ENCODE measurements at regions not wholly inside any gene's neighbourhood (a gene's known extent, or its start where the extent isn't known, plus 50 kb on each side); places are given as distances from the start of the nearest gene placed in this dataset.

- no peak overlapping the region for H3K4me3 ChIP-seq
- H3K27me3 ChIP-seq (replicated peaks in 1 of 7): no peaks in the 10 kb centered on the region
- no peaks in the 10 kb centered on the region for H3K4me1 ChIP-seq
- TF ChIP-seq POLR2A (IDR thresholded peaks at IDR 0.05) (no peak), POLR2AphosphoS5 (IDR thresholded peaks at IDR 0.05) (no peak), CTCF (IDR thresholded peaks at IDR 0.05 in 8 of 11, conservative IDR thresholded peaks at IDR 0.05 in 3 of 11) (no peak)
- DNase-seq: no peak
- no peak overlapping the region for H3K27ac ChIP-seq
- H3K9me3 ChIP-seq: no peaks in the 10 kb centered on the region
- 60 to 70% (median 68%) methylated on average over 3 of the region's 3 CpGs for WGBS, 5 donors
- no peaks in the 10 kb centered on the region for H3K36me3 ChIP-seq
- intact Hi-C loops (cut with DNase I; ENCODE audit: low total_unique reads): no loop called here
These were observed 448.7 kb downstream of the TAFA4 start for GRCh38 chr3:68483601-68484000.

GRCh38 chr3:68483041-68483440 lies 449.3 kb downstream of the TAFA4 start:
- no peak overlapping the region for H3K4me3 ChIP-seq
- no peak overlapping the region for H3K27ac ChIP-seq
- TF ChIP-seq POLR2AphosphoS5 (IDR thresholded peaks at IDR 0.05): no peak
- TF ChIP-seq POLR2A (IDR thresholded peaks at IDR 0.05): no peak
- no peak for TF ChIP-seq CTCF (IDR thresholded peaks at IDR 0.05 in 8 of 11, conservative IDR thresholded peaks at IDR 0.05 in 3 of 11)
- no peaks in the 10 kb centered on the region for H3K9me3 ChIP-seq
- WGBS, 5 donors: 69 to 86% (median 82%) methylated on average over 2 of the region's 2 CpGs
- DNase-seq: no peak
- H3K27me3 ChIP-seq (replicated peaks in 1 of 7): no peaks in the 10 kb centered on the region
- intact Hi-C loops (cut with DNase I; ENCODE audit: low total_unique reads): no loop called here
- no peaks in the 10 kb centered on the region for H3K36me3 ChIP-seq
- H3K4me1 ChIP-seq: no peaks in the 10 kb centered on the region

- no peaks in the 10 kb centered on the region for H3K27me3 ChIP-seq (replicated peaks in 1 of 7)
- 61 to 76% (median 74%) methylated on average over 2 of the region's 2 CpGs for WGBS, 5 donors
- H3K4me3 ChIP-seq: no peak overlapping the region
- no peaks in the 10 kb centered on the region for H3K4me1 ChIP-seq
- H3K36me3 ChIP-seq: no peaks in the 10 kb centered on the region
- no peak for DNase-seq
- intact Hi-C loops (cut with DNase I; ENCODE audit: low total_unique reads): no loop called here
- TF ChIP-seq CTCF (IDR thresholded peaks at IDR 0.05 in 8 of 11, conservative IDR thresholded peaks at IDR 0.05 in 3 of 11): no peak
- no peak for TF ChIP-seq POLR2A (IDR thresholded peaks at IDR 0.05)
- TF ChIP-seq POLR2AphosphoS5 (IDR thresholded peaks at IDR 0.05): no peak
- H3K27ac ChIP-seq: no peak overlapping the region
- no peaks in the 10 kb centered on the region for H3K9me3 ChIP-seq
These were observed 449.8 kb downstream of the TAFA4 start for GRCh38 chr3:68482565-68482964.

- intact Hi-C loops (cut with DNase I; ENCODE audit: low total_unique reads): no loop called here
- TF ChIP-seq CTCF (IDR thresholded peaks at IDR 0.05 in 8 of 11, conservative IDR thresholded peaks at IDR 0.05 in 3 of 11): no peak
- TF ChIP-seq POLR2AphosphoS5 (IDR thresholded peaks at IDR 0.05): no peak
- TF ChIP-seq POLR2A (IDR thresholded peaks at IDR 0.05): no peak
- WGBS, 5 donors: 77 to 89% (median 81%) methylated on average over 3 of the region's 3 CpGs
- Histone ChIP-seq H3K36me3 (no peaks in the 10 kb centered on the region), H3K4me3 (no peak overlapping the region), H3K27me3 (replicated peaks in 1 of 7) (no peaks in the 10 kb centered on the region), H3K9me3 (no peaks in the 10 kb centered on the region), H3K27ac (no peak overlapping the region), H3K4me1 (no peaks in the 10 kb centered on the region)
- no peak for DNase-seq
These were observed 452.6 kb downstream of the TAFA4 start for GRCh38 chr3:68479779-68480178.
